Pancreas (tissue), 10 donors: ENCODE measurements at regions not wholly inside any gene's neighbourhood (a gene's known extent, or its start where the extent isn't known, plus 50 kb on each side); places are given as distances from the start of the nearest gene placed in this dataset.

Source experiments
- ATAC-seq, 4 donors: fragments of 200-7000 bp; cut with Tn5 transposase; one replicate each; pipeline versions ENCODE4 v1.8.0 to v1.9.1; 2020; ENCODE audit warnings: mild to moderate bottlenecking in 4 of 4, moderate library complexity in 4 of 4
- DNase-seq, 6 donors: peaks; one replicate each; pipeline ENCODE4 v3.0.0-alpha.2; 2020
- FAIRE-seq: peaks from 2 replicates; lab custom pipeline; 2012; peaks lifted over from hg19 to GRCh38; lab: Jason Lieb, UNC
- H3K27ac ChIP-seq, 4 donors: fragments of 200-600 bp; sonication (generic); 1 replicate in 3 of 4; 2 replicates in 1 of 4; pipeline versions ENCODE4 v1.5.0 to v1.8.0; 2020
- H3K27me3 ChIP-seq, 4 donors: fragments of 200-600 bp; one replicate each; pipeline ENCODE4 v1.8.0; 2021
- H3K36me3 ChIP-seq, 3 donors: fragments of 200-600 bp; sonication (generic) in 1 of 3; one replicate each; pipeline versions ENCODE4 v1.5.0 to v1.8.0; 2020 to 2021
- H3K4me1 ChIP-seq, 3 donors: fragments of 200-600 bp; one replicate each; pipeline ENCODE4 v1.8.0; 2021
- H3K4me3 ChIP-seq, 4 donors: fragments of 200-600 bp; sonication (generic) in 2 of 4; one replicate each; pipeline versions ENCODE4 v1.5.0 to v1.8.0; 2020 to 2021
- H3K9me3 ChIP-seq, 4 donors: fragments of 200-600 bp; one replicate each; pipeline ENCODE4 v1.8.0; 2021
- WGBS, 2 donors: extraction: QIAGEN DNeasy Blood & Tissue Kit; methylation state at CpG; one replicate each; pipeline ENCODE4 v1.1.7; 2013; 5-methylcytosine and 5-hydroxymethylcytosine counted together
- intact Hi-C, 3 donors: fragments of 100-400 bp; cut with DNase I; formaldehyde crosslinking; loops; one replicate each; pipeline versions ENCODE4 v1.11.1 to v1.14.2; 2022
- TF ChIP-seq, protein P1 (sequence below), 4 donors: fragments of 200-600 bp; sonication (generic) in 3 of 4; IDR thresholded peaks; one replicate each; pipeline versions ENCODE4 v1.5.0 to v1.8.0; 2021; ENCODE audit warnings: antibody characterized with exemption in 4 of 4
- donor health status: healthy with polysubstance abuse.
- donor health status: DM: no; HTN: no; CAD: no; lungs with moderate emphysema.
- donor health status: DM: no; HTN: no; CAD: no.
- donor health status: control.
- donor health status: control.
- donor health status: Bipolar disorder and iron deficiency.
- donor health status: DM: yes; HTN: yes; CAD: no.
- donor health status: DM: no; HTN: no; CAD: no.
- donor health status: DM: no; HTN: no; CAD: no.
- donor health status: DM: yes; HTN: yes; CAD: no.

DNA sequence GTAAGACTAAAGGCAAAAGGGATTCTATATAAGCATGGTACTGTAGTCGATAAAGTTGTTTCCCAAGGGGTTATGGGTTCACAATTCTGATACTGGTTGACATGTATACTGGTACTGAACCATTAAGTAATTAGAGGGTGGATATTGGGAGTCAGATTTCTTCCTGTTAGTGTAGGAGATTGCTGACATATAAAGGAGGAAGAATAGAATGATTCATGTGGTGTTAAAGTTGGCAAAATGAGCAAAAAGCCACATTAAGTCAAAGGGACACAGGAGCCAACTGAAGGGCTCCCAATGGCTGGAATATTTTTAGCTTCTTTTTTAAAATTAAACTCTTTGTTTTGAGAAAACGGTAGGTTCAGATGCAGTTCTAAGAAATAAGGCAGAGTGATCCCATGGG is 126.3 kb upstream of the PRNP start:
- Histone ChIP-seq H3K36me3 (no peaks in the 10 kb centered on the region), H3K4me1 (no peaks in the 10 kb centered on the region), H3K27ac (no peak overlapping the region), H3K4me3 (no peak overlapping the region), H3K27me3 (peaks cover 0 to 16% (median 0%) of the 10 kb centered on the region in 4 donors), H3K9me3 (no peaks in the 10 kb centered on the region)
- WGBS, 2 donors, result 48 to 60% methylated on average over 2 of the region's 2 CpGs
- DNase-seq (no peak), ATAC-seq (no peak), FAIRE-seq (no peak)
- intact Hi-C loops, result no loop called here
- TF ChIP-seq, protein P1, sequence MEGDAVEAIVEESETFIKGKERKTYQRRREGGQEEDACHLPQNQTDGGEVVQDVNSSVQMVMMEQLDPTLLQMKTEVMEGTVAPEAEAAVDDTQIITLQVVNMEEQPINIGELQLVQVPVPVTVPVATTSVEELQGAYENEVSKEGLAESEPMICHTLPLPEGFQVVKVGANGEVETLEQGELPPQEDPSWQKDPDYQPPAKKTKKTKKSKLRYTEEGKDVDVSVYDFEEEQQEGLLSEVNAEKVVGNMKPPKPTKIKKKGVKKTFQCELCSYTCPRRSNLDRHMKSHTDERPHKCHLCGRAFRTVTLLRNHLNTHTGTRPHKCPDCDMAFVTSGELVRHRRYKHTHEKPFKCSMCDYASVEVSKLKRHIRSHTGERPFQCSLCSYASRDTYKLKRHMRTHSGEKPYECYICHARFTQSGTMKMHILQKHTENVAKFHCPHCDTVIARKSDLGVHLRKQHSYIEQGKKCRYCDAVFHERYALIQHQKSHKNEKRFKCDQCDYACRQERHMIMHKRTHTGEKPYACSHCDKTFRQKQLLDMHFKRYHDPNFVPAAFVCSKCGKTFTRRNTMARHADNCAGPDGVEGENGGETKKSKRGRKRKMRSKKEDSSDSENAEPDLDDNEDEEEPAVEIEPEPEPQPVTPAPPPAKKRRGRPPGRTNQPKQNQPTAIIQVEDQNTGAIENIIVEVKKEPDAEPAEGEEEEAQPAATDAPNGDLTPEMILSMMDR (IDR thresholded peaks at IDR 0.05), result no peak

GRCh38 chr20:4559106-4559505 is 127.2 kb upstream of the PRNP start:
- Histone ChIP-seq H3K27me3 (peaks cover 0 to 16% (median 0%) of the 10 kb centered on the region in 4 donors), H3K36me3 (no peaks in the 10 kb centered on the region), H3K4me3 (no peak overlapping the region), H3K4me1 (no peaks in the 10 kb centered on the region), H3K9me3 (no peaks in the 10 kb centered on the region), H3K27ac (no peak overlapping the region)
- no peak for DNase-seq
- TF ChIP-seq, protein P1 (IDR thresholded peaks at IDR 0.05), result no peak
- ATAC-seq, result no peak
- intact Hi-C loops, result no loop called here
- no peak for FAIRE-seq

- H3K9me3 ChIP-seq, result no peaks in the 10 kb centered on the region
- H3K27me3 ChIP-seq, result peaks cover 0 to 16% (median 0%) of the 10 kb centered on the region in 4 donors
- FAIRE-seq, result no peak
Observed at GRCh38 chr20:4556781-4557180, 129.5 kb upstream of the PRNP start.

GRCh38 chr20:4555188-4555890 is 130.9 kb upstream of the PRNP start:
- FAIRE-seq (no peak), DNase-seq (no peak), ATAC-seq (no peak)
- Histone ChIP-seq H3K27ac (no peak overlapping the region), H3K4me3 (no peak overlapping the region), H3K4me1 (no peaks in the 10 kb centered on the region), H3K9me3 (no peaks in the 10 kb centered on the region), H3K36me3 (no peaks in the 10 kb centered on the region), H3K27me3 (peaks cover 0 to 16% (median 0%) of the 10 kb centered on the region in 4 donors)
- TF ChIP-seq, protein P1 (IDR thresholded peaks at IDR 0.05), result no peak
- intact Hi-C loops, result no loop called here
- WGBS, 2 donors, result 65 to 80% methylated on average over 8 of the region's 8 CpGs

More at GRCh38 chr20:4556781-4557180, 129.5 kb upstream of the PRNP start:
- Histone ChIP-seq H3K4me3 (no peak overlapping the region), H3K36me3 (no peaks in the 10 kb centered on the region), H3K27ac (no peak overlapping the region), H3K4me1 (no peaks in the 10 kb centered on the region)
- WGBS, 2 donors, result 36 to 39% methylated on average over 4 of the region's 4 CpGs
- TF ChIP-seq, protein P1 (IDR thresholded peaks at IDR 0.05), result no peak
- DNase-seq, result no peak
- intact Hi-C loops, result no loop called here
- ATAC-seq, result no peak

GRCh38 chr20:4554346-4554745 is 131.9 kb upstream of the PRNP start:
- H3K4me3 ChIP-seq, result no peak overlapping the region
- no peak for FAIRE-seq
- TF ChIP-seq, protein P1 (IDR thresholded peaks at IDR 0.05), result no peak
- ATAC-seq, result no peak
- H3K27me3 ChIP-seq, result peaks cover 0 to 16% (median 0%) of the 10 kb centered on the region in 4 donors
- no peaks in the 10 kb centered on the region for H3K4me1 ChIP-seq
- no peaks in the 10 kb centered on the region for H3K36me3 ChIP-seq
- DNase-seq, result no peak
- no peaks in the 10 kb centered on the region for H3K9me3 ChIP-seq
- WGBS, 2 donors, result 36 to 54% methylated on average over 6 of the region's 6 CpGs
- H3K27ac ChIP-seq, result no peak overlapping the region
- intact Hi-C loops, result no loop called here
